HEK293T (cell line): ENCODE measurements at regions not wholly inside any gene's neighbourhood (a gene's known extent, or its start where the extent isn't known, plus 50 kb on each side); places are given as distances from the start of the nearest gene placed in this dataset.

Experiments
- CTCF ChIA-PET: fragments of 350-600 bp; formaldehyde crosslinking; extraction: SDS; loops from one replicate; lab custom pipeline; 2021; ENCODE audit warnings: antibody characterized with exemption, inconsistent platforms; lab: Yijun Ruan, JAX
- POLR2A ChIA-PET: fragments of 350-600 bp; formaldehyde crosslinking; extraction: SDS; loops from one replicate; lab custom pipeline; 2020; ENCODE audit warnings: antibody characterized with exemption, inconsistent platforms; lab: Yijun Ruan, JAX
- DNase-seq: peaks from one replicate; pipeline ENCODE4 v3.0.0; 2012; ENCODE audit warnings: mixed read lengths; ENCODE audit errors: extremely low spot score
- ARNT ChIP-seq: fragments of 450-650 bp; IDR thresholded peaks from 2 replicates; pipeline ENCODE4 v1.6.1; 2017; ENCODE audit warnings: mild to moderate bottlenecking
- BHLHE40 ChIP-seq: fragments of 450-650 bp; IDR thresholded peaks from 2 replicates; pipeline ENCODE4 v1.6.1; 2016; ENCODE audit warnings: mild to moderate bottlenecking, moderate library complexity, borderline replicate concordance
- CTBP1 ChIP-seq: fragments of 450-650 bp; IDR thresholded peaks from 2 replicates; pipeline ENCODE4 v1.6.1; 2016; ENCODE audit warnings: borderline replicate concordance
- ELF4 ChIP-seq: fragments of 450-650 bp; IDR thresholded peaks from 2 replicates; pipeline ENCODE4 v1.6.1; 2017; ENCODE audit warnings: antibody characterized with exemption
- FOXA1 ChIP-seq: fragments of 450-650 bp; IDR thresholded peaks from 2 replicates; pipeline ENCODE4 v1.6.1; 2016; ENCODE audit warnings: mild to moderate bottlenecking
- FOXK2 ChIP-seq: fragments of 450-650 bp; IDR thresholded peaks from 2 replicates; pipeline ENCODE4 v1.6.1; 2016; ENCODE audit warnings: mild to moderate bottlenecking
- FOXM1 ChIP-seq: fragments of 450-650 bp; IDR thresholded peaks from 2 replicates; pipeline ENCODE4 v1.6.1; 2017; ENCODE audit warnings: mild to moderate bottlenecking, borderline replicate concordance
- HDGF ChIP-seq: fragments of 450-650 bp; IDR thresholded peaks from 2 replicates; pipeline ENCODE4 v1.6.1; 2017; ENCODE audit warnings: antibody characterized with exemption, borderline replicate concordance
- L3MBTL2 ChIP-seq: fragments of 450-650 bp; conservative IDR thresholded peaks from 2 replicates; pipeline ENCODE4 v1.6.1; 2016; ENCODE audit warnings: mild to moderate bottlenecking
- LEF1 ChIP-seq: fragments of 450-650 bp; IDR thresholded peaks from 2 replicates; pipeline ENCODE4 v1.6.1; 2017; ENCODE audit warnings: mild to moderate bottlenecking, borderline replicate concordance
- NFRKB ChIP-seq: fragments of 450-650 bp; IDR thresholded peaks from 2 replicates; pipeline ENCODE4 v1.6.1; 2016; ENCODE audit warnings: mild to moderate bottlenecking, moderate library complexity
- PKNOX1 ChIP-seq: fragments of 450-650 bp; IDR thresholded peaks from 2 replicates; pipeline ENCODE4 v1.6.1; 2016
- SP1 ChIP-seq: fragments of 450-650 bp; IDR thresholded peaks from 2 replicates; pipeline ENCODE4 v1.6.1; 2017
- SUZ12 ChIP-seq: fragments of 450-650 bp; IDR thresholded peaks from 2 replicates; pipeline ENCODE4 v1.6.1; 2016; ENCODE audit warnings: mild to moderate bottlenecking
- TARDBP ChIP-seq: fragments of 450-650 bp; IDR thresholded peaks from 2 replicates; pipeline ENCODE4 v1.6.1; 2016
- ZNF384 ChIP-seq: fragments of 450-650 bp; IDR thresholded peaks from 2 replicates; pipeline ENCODE4 v1.6.1; 2016

- no peak for TF ChIP-seq SP1
- no peak for TF ChIP-seq PKNOX1
- TF ChIP-seq NFRKB = no peak
- TF ChIP-seq FOXM1 = no peak
- no peak for TF ChIP-seq FOXA1
- TF ChIP-seq LEF1 = no peak
- no peak for TF ChIP-seq ELF4
- no peak for TF ChIP-seq TARDBP
- no peak for TF ChIP-seq CTBP1
- ChIA-PET POLR2A (no interaction called here), CTCF (no interaction called here)
- no peak for DNase-seq
These were observed 156.1 kb downstream of the ERMARD start for GRCh38 chr6:169907419-169908115.

- ChIA-PET CTCF (no interaction called here), POLR2A (no interaction called here)
- TF ChIP-seq FOXK2 = no peak
- DNase-seq = no peak
These were observed 155.4 kb downstream of the ERMARD start for GRCh38 chr6:169906688-169907418.

- CTCF ChIA-PET = no interaction called here
- POLR2A ChIA-PET = no interaction called here
- DNase-seq = no peak
- TF ChIP-seq ZNF384 (no peak), TARDBP (no peak), FOXA1 (no peak), ELF4 (no peak), LEF1 (no peak), FOXM1 (no peak), HDGF (no peak), SP1 (no peak), CTBP1 (no peak), SUZ12 (no peak), ARNT (no peak), PKNOX1 (no peak), BHLHE40 (no peak)
These were observed 154.7 kb downstream of the ERMARD start for GRCh38 chr6:169906004-169906687.

GRCh38 chr6:169905041-169905807 lies 153.8 kb downstream of the ERMARD start:
- POLR2A ChIA-PET = no interaction called here
- DNase-seq = no peak
- CTCF ChIA-PET = no interaction called here
- no peak for TF ChIP-seq FOXK2
- TF ChIP-seq NFRKB = no peak
- no peak for TF ChIP-seq CTBP1
- no peak for TF ChIP-seq BHLHE40
- no peak for TF ChIP-seq ELF4
- TF ChIP-seq FOXM1 = no peak
- TF ChIP-seq HDGF = no peak

- ChIA-PET CTCF (no interaction called here), POLR2A (no interaction called here)
- no peak for DNase-seq
- TF ChIP-seq SP1 = no peak
- TF ChIP-seq PKNOX1 = no peak
- no peak for TF ChIP-seq SUZ12
- TF ChIP-seq ARNT = no peak
- TF ChIP-seq FOXA1 = no peak
- TF ChIP-seq CTBP1 = no peak
- no peak for TF ChIP-seq ZNF384
- no peak for TF ChIP-seq FOXK2
- TF ChIP-seq L3MBTL2 = no peak
- no peak for TF ChIP-seq ELF4
- TF ChIP-seq TARDBP = no peak
- no peak for TF ChIP-seq HDGF
- TF ChIP-seq BHLHE40 = no peak
- TF ChIP-seq NFRKB = no peak
- TF ChIP-seq FOXM1 = no peak
- no peak for TF ChIP-seq LEF1
These were observed 152.9 kb downstream of the ERMARD start for GRCh38 chr6:169904051-169904922.
